ENCODE measurements at regions not wholly inside any gene's neighbourhood (a gene's known extent, or its start where the extent isn't known, plus 50 kb on each side); places are given as distances from the start of the nearest gene placed in this dataset.

- TF ChIP-seq CTCF (IDR thresholded peaks at IDR 0.05; ENCODE audit: extremely low read depth, missing control alignments) = no peak
- DNase-seq (ENCODE audit: low spot score) = no peak
Measured at GRCh38 chr14:22487941-22488340, 101.1 kb downstream of the DAD1 start.

DNA sequence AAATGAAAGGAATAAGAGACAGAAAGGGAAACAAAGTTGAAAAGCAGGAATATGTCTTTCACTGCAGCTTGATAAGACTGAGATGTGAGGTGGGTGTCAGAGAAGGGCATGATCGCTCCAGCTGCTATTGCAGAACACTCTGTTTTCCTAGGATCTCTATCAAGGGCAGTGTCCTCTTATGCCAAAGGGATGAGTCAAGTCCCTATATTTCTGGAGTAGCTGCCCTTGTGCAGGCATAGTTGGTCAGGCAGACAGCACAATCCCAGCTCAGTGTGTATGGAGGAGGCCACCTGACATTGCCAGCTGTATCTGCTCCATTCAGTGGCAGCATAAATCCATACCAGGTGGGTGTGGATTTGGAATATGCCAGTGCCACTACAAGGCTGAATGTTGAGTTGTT, 101.6 kb downstream of the DAD1 start:
- no peak for TF ChIP-seq CTCF (IDR thresholded peaks at IDR 0.05; ENCODE audit: extremely low read depth, missing control alignments)

GRCh38 chr14:22486675-22487074, 102.3 kb downstream of the DAD1 start:
- TF ChIP-seq CTCF (IDR thresholded peaks at IDR 0.05; ENCODE audit: extremely low read depth, missing control alignments) = no peak
- DNase-seq (ENCODE audit: low spot score) = no peak

More for the DNA sequence above, 101.6 kb downstream of the DAD1 start:
- no peak for DNase-seq (ENCODE audit: low spot score)

GRCh38 chr14:22485649-22486048, 103.4 kb downstream of the DAD1 start:
- no peak for DNase-seq (ENCODE audit: low spot score)

GRCh38 chr14:22485178-22485577, 103.8 kb downstream of the DAD1 start:
- no peak for DNase-seq (ENCODE audit: low spot score)
- TF ChIP-seq CTCF (IDR thresholded peaks at IDR 0.05; ENCODE audit: extremely low read depth, missing control alignments) = no peak

More at GRCh38 chr14:22485649-22486048, 103.4 kb downstream of the DAD1 start:
- TF ChIP-seq CTCF (IDR thresholded peaks at IDR 0.05; ENCODE audit: extremely low read depth, missing control alignments) = no peak

DNA sequence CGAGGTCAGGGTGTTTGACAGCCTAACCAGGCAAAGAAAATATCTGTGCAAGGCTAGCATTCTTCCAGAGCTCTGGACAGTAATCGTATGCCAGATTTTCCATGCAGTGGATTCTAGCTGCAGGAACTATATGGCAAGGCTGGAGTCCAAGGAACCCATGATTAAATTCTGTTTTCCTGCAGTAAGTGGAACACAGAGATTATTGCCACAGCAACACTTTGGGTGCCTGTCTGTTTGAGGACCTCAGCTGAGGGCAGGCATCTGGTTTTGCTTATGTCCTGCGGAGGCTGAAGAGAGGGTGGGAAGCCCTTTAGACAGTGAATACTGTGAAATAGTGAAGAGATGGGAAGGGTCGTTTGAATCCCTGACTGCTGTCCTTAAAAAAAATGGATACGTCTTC, 104.4 kb downstream of the DAD1 start:
- DNase-seq (ENCODE audit: low spot score) = no peak
- TF ChIP-seq CTCF (IDR thresholded peaks at IDR 0.05; ENCODE audit: extremely low read depth, missing control alignments) = no peak

GRCh38 chr14:22483863-22484593, 105.0 kb downstream of the DAD1 start:
- TF ChIP-seq CTCF (IDR thresholded peaks at IDR 0.05; ENCODE audit: extremely low read depth, missing control alignments) = no peak
- DNase-seq (ENCODE audit: low spot score) = no peak
